Spleen (tissue), 11 donors: ENCODE measurements at regions not wholly inside any gene's neighbourhood (a gene's known extent, or its start where the extent isn't known, plus 50 kb on each side); places are given as distances from the start of the nearest gene placed in this dataset.

Experiments
- DNase-seq: peaks from one replicate; pipeline ENCODE4 v3.0.0-alpha.2; 2020
- H3K27ac ChIP-seq, 8 donors: fragments of 200-600 bp; sonication (generic) in 7 of 8; 1 replicate in 4 of 8; 2 replicates in 4 of 8; pipeline versions ENCODE4 v1.5.0 to v1.8.0; 2016 to 2021; ENCODE audit warnings: inconsistent platforms in 4 of 8, mild to moderate bottlenecking in 4 of 8, moderate library complexity in 1 of 8
- H3K27me3 ChIP-seq, 7 donors: fragments of 200-600 bp; sonication (generic) in 6 of 7; replicated peaks in 1 of 7; 1 replicate in 4 of 7; 2 replicates in 3 of 7; pipeline versions ENCODE4 v1.5.0 to v1.8.0; 2016 to 2021; ENCODE audit warnings: inconsistent platforms in 3 of 7, mild to moderate bottlenecking in 1 of 7
- H3K36me3 ChIP-seq, 6 donors: fragments of 200-600 bp; sonication (generic) in 5 of 6; 1 replicate in 4 of 6; 2 replicates in 2 of 6; pipeline versions ENCODE4 v1.5.0 to v1.8.0; 2016 to 2021; ENCODE audit warnings: inconsistent platforms in 2 of 6
- H3K4me1 ChIP-seq, 6 donors: fragments of 200-600 bp; sonication (generic) in 5 of 6; 1 replicate in 3 of 6; 2 replicates in 3 of 6; pipeline versions ENCODE4 v1.5.0 to v1.8.0; 2016 to 2021; ENCODE audit warnings: inconsistent platforms in 3 of 6
- H3K4me3 ChIP-seq, 8 donors: fragments of 200-600 bp; sonication (generic) in 7 of 8; 1 replicate in 4 of 8; 2 replicates in 4 of 8; pipeline versions ENCODE4 v1.5.0 to v1.8.0; 2016 to 2021; ENCODE audit warnings: inconsistent platforms in 4 of 8, mild to moderate bottlenecking in 4 of 8, moderate library complexity in 2 of 8
- H3K9me3 ChIP-seq, 8 donors: fragments of 200-600 bp; sonication (generic) in 7 of 8; 1 replicate in 4 of 8; 2 replicates in 4 of 8; pipeline versions ENCODE4 v1.5.0 to v1.8.0; 2016 to 2021; ENCODE audit warnings: inconsistent platforms in 4 of 8
- POLR2A ChIP-seq, 3 donors: fragments of 450-650 bp; IDR thresholded peaks; one replicate each; pipeline ENCODE4 v1.5.1; 2017; ENCODE audit warnings: antibody characterized with exemption in 3 of 3, mild to moderate bottlenecking in 1 of 3
- POLR2AphosphoS5 ChIP-seq, 3 donors: sonication (generic); formaldehyde crosslinking; IDR thresholded peaks; one replicate each; pipeline ENCODE4 v1.5.1; 2017; ENCODE audit warnings: antibody characterized with exemption in 3 of 3
- WGBS, 5 donors: extraction: QIAGEN DNeasy Blood & Tissue Kit in 3 of 5; methylation state at CpG; one replicate each; pipeline versions ENCODE4 v1.1.5 to v1.1.7; 2013 to 2018; 5-methylcytosine and 5-hydroxymethylcytosine counted together
- intact Hi-C: fragments of 100-400 bp; cut with DNase I; formaldehyde crosslinking; loops from one replicate; pipeline ENCODE4 v1.15.0; 2023; ENCODE audit warnings: low total_unique reads
- TF ChIP-seq, protein P1 (sequence below), 11 experiments: fragments of 200-600 bp in 7 of 11; fragments of 450-650 bp in 4 of 11; sonication (generic) in 4 of 11; IDR thresholded peaks in 8 of 11; conservative IDR thresholded peaks in 3 of 11; 1 replicate in 7 of 11; 2 replicates in 4 of 11; pipeline versions ENCODE4 v1.4.0 to v1.8.0; 2016 to 2021; ENCODE audit warnings: antibody characterized with exemption in 11 of 11, inconsistent platforms in 4 of 11, mild to moderate bottlenecking in 1 of 11
- donor health status: healthy with polysubstance abuse.
- donor health status: DM: no; HTN: no; CAD: no; lungs with moderate emphysema.
- donor health status: DM: no; HTN: no; CAD: no.
- donor health status: Bipolar disorder and iron deficiency.
- donor health status: healthy.
- donor health status: DM: no; HTN: no; CAD: no.
- donor health status: DM: yes; HTN: yes; CAD: no.

DNA sequence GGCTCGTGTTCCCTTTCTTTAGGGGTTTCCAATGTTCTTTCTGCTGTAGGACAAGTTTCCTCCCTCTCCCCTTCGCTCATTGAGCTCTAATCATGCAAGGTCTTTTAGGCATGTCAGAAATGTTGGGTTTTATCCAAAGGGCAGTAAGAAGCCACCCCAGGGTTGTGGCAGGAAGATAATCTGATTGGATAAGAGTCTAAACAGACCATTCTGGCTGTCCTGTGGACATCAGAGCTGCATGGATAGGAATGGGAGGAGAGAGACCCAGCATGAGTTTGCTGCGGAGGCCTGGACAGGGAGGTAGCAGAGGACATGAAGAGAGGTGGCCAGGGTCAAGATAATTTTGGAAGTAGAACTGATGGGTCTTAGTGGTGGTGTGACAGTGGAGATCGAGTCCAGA lies 88.2 kb downstream of the ACKR3 start:
- Histone ChIP-seq H3K27ac (no peak overlapping the region), H3K9me3 (no peaks in the 10 kb centered on the region), H3K36me3 (no peaks in the 10 kb centered on the region), H3K4me1 (no peaks in the 10 kb centered on the region), H3K4me3 (no peak overlapping the region), H3K27me3 (peaks cover 0 to 61% (median 4%) of the 10 kb centered on the region in 7 donors)
- TF ChIP-seq POLR2A (IDR thresholded peaks at IDR 0.05): no peak
- TF ChIP-seq, protein P1, sequence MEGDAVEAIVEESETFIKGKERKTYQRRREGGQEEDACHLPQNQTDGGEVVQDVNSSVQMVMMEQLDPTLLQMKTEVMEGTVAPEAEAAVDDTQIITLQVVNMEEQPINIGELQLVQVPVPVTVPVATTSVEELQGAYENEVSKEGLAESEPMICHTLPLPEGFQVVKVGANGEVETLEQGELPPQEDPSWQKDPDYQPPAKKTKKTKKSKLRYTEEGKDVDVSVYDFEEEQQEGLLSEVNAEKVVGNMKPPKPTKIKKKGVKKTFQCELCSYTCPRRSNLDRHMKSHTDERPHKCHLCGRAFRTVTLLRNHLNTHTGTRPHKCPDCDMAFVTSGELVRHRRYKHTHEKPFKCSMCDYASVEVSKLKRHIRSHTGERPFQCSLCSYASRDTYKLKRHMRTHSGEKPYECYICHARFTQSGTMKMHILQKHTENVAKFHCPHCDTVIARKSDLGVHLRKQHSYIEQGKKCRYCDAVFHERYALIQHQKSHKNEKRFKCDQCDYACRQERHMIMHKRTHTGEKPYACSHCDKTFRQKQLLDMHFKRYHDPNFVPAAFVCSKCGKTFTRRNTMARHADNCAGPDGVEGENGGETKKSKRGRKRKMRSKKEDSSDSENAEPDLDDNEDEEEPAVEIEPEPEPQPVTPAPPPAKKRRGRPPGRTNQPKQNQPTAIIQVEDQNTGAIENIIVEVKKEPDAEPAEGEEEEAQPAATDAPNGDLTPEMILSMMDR (IDR thresholded peaks at IDR 0.05 in 8 of 11, conservative IDR thresholded peaks at IDR 0.05 in 3 of 11): no peak
- no peak for TF ChIP-seq POLR2AphosphoS5 (IDR thresholded peaks at IDR 0.05)
- 61 to 75% (median 69%) methylated on average over 4 of the region's 4 CpGs for WGBS, 5 donors
- intact Hi-C loops: no loop called here
- no peak for DNase-seq

DNA sequence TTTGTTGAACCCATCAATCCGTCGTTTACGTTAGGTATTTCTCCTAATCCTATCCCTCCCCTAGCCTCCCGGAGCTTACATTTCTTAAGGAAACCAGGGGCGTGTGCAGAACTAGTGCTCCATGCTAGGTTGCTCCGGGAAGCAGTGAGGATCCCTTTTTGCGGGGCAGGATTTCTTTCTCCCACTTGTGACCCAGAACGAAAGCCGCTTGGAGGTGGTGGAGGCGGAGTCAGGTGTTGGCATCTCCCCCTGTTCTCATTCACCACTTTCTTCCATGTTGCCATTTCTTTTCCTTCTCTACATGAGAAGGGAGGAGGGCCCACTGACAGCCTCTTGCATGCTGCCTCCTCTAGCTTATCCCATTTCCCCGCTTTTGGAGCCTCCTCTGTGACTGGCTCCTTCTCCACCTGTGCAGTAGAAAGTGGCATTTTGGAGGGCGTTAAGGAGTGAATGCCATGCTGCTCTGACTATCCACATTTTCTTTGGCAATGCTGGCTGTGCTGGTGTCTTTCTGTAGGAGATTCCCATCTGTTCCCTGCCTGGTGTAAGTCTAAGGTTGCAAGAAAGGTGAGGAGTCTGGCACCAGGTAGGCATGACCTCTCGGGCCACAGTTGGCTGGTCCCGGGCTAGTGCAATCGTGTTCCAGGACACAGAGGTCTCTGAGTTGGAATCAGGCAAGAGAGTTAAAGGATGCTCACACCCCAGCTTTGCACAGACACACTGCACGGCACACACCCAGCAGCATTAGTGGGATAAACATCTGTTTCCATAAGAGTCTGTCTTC lies 89.5 kb downstream of the ACKR3 start:
- Histone ChIP-seq H3K9me3 (no peaks in the 10 kb centered on the region), H3K4me1 (no peaks in the 10 kb centered on the region), H3K27ac (no peak overlapping the region), H3K36me3 (no peaks in the 10 kb centered on the region), H3K4me3 (no peak overlapping the region), H3K27me3 (peaks cover 0 to 59% (median 4%) of the 10 kb centered on the region in 7 donors)
- 84 to 93% (median 88%) methylated on average over 15 to 16 of the region's 16 CpGs for WGBS, 5 donors
- DNase-seq: no peak
- TF ChIP-seq POLR2A (IDR thresholded peaks at IDR 0.05): no peak
- no peak for TF ChIP-seq POLR2AphosphoS5 (IDR thresholded peaks at IDR 0.05)
- intact Hi-C loops: no loop called here

DNA sequence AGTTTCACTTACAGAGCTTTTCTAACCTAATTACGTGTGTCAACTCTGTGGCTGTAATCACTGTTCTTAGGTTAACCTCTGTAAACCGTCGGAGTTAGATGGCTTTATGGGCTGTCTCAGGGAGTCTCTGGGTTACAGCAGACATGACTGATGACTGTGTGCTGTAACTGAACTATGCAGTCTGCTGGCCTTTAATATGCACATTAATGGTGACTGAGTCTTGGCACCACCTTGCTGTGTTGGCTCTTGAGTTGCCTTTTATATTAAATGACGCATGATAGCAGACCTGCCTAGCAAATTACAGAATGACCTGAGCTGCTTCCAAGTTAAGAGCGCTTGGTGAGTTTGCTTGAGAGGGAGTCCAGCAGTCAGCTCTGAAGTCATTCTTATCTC lies 90.1 kb downstream of the ACKR3 start:
- peaks cover 0 to 53% (median 4%) of the 10 kb centered on the region in 7 donors for H3K27me3 ChIP-seq
- DNase-seq: no peak
- H3K9me3 ChIP-seq: no peaks in the 10 kb centered on the region
- no peak overlapping the region for H3K4me3 ChIP-seq
- no peaks in the 10 kb centered on the region for H3K4me1 ChIP-seq
- no peaks in the 10 kb centered on the region for H3K36me3 ChIP-seq
- 63 to 77% (median 70%) methylated on average over 5 of the region's 5 CpGs for WGBS, 5 donors
- intact Hi-C loops: no loop called here
- TF ChIP-seq POLR2AphosphoS5 (IDR thresholded peaks at IDR 0.05) (no peak), POLR2A (IDR thresholded peaks at IDR 0.05) (no peak)
- TF ChIP-seq, protein P1 (IDR thresholded peaks at IDR 0.05 in 8 of 11, conservative IDR thresholded peaks at IDR 0.05 in 3 of 11): no peak
- no peak overlapping the region for H3K27ac ChIP-seq

DNA sequence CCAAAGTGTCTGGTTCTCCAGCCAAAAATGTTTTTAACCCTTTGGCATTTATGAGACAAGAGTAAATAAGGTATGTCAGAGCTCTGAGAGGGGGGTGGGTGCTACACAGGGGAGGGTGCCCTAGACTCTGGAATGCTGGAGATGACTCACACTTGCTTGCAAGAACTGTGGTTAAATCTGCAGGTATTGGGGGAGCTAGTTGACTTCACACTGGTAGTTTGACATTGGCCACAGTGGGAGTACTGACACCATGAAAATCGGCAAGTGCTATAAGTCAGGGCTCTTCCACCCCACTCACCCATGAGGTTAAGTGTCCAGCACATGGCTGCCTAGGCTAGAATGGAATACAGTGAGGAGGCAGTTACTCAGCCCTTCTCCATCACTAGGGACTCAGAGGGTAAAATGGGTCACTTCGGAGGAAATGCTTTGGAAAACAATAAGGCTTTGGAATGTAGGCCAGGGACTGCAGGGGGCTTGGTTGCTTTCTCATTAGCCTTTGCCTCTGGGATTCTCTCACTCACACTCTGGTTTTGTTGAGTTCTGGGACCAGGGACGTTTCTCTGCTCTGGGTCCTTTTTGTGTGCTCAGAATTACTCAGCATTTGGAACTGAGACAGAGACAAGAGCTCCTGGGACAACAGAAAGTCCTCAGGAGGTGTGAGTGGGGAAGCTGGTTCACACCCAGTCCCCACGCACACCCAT lies 91.6 kb downstream of the ACKR3 start:
- Histone ChIP-seq H3K4me1 (no peaks in the 10 kb centered on the region), H3K27ac (no peak overlapping the region), H3K27me3 (peaks cover 0 to 47% (median 4%) of the 10 kb centered on the region in 7 donors), H3K4me3 (no peak overlapping the region), H3K36me3 (no peaks in the 10 kb centered on the region), H3K9me3 (peaks cover 0 to 4% (median 0%) of the 10 kb centered on the region in 8 donors)
- intact Hi-C loops: no loop called here
- 37 to 59% (median 54%) methylated on average over 4 of the region's 4 CpGs for WGBS, 5 donors
- TF ChIP-seq POLR2AphosphoS5 (IDR thresholded peaks at IDR 0.05) (no peak), POLR2A (IDR thresholded peaks at IDR 0.05) (no peak)
- TF ChIP-seq, protein P1 (IDR thresholded peaks at IDR 0.05 in 8 of 11, conservative IDR thresholded peaks at IDR 0.05 in 3 of 11): no peak
- no peak for DNase-seq
